Ishikawa (cell line): ENCODE measurements at regions not wholly inside any gene's neighbourhood (a gene's known extent, or its start where the extent isn't known, plus 50 kb on each side); places are given as distances from the start of the nearest gene placed in this dataset.

Source experiments
- CEBPB ChIP-seq: IDR thresholded peaks from 2 replicates; pipeline ENCODE4 v1.6.1; 2012
- CREB1 ChIP-seq: IDR thresholded peaks from 2 replicates; pipeline ENCODE4 v1.6.1; 2012; ENCODE audit warnings: low read depth
- EGR1 ChIP-seq: IDR thresholded peaks from 2 replicates; pipeline ENCODE4 v1.6.1; 2012
- TAF1 ChIP-seq: IDR thresholded peaks from 2 replicates; pipeline ENCODE4 v1.6.1; 2012; ENCODE audit warnings: low read depth, mild to moderate bottlenecking
- TCF12 ChIP-seq: IDR thresholded peaks from 2 replicates; pipeline ENCODE4 v1.6.1; 2012; ENCODE audit warnings: low read depth
- TEAD4 ChIP-seq: IDR thresholded peaks from 2 replicates; pipeline ENCODE4 v1.6.1; 2012
- YY1 ChIP-seq: IDR thresholded peaks from 2 replicates; pipeline ENCODE4 v1.6.1; 2012; ENCODE audit warnings: low read depth
- TF ChIP-seq, protein P1 (sequence below): IDR thresholded peaks from 2 replicates; pipeline ENCODE4 v1.6.1; 2012; ENCODE audit warnings: low read depth, mild to moderate bottlenecking
- TF ChIP-seq, protein P2 (sequence below): IDR thresholded peaks from 2 replicates; pipeline ENCODE4 v1.6.1; 2012

DNA sequence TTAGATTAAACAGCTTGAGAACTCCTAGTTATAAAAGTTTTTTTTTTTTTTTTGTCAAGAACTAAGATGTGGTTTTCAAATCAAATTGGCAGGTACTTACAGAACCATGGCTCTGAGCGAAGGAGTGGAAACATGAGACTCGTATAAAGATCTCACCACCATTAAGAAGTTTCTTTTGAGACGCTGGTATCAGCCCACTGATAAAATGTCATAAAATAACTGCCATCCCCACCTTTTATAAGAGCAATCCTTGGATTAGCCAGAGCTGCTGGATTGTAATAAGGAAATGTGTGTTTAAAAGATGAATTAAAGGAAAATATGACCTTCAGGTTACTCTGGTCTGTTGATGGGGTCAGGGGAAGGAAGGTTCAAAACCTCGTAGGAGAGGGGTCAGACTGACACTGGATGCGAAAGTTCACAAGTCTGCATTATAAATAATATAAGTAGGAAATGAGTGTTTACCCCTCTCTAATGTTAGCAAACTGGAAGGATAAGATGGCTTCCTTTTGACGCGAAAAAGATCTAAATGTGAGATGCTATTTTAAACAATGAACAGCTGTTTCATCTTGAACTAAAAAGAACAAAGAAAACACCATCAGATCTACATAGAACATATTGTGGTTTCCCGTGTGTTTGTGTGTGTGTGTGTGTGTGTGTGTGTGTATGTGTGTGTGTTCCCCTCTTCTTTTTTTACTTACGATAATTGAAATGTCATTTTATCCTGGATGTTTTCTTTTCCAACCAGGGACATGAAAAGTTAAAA lies 386.8 kb upstream of the JAG1 start:
- TF ChIP-seq TEAD4 (no peak), EGR1 (no peak), CEBPB (no peak), TAF1 (no peak), CREB1 (no peak), YY1 (no peak), TCF12 (no peak)
- TF ChIP-seq, protein P1, sequence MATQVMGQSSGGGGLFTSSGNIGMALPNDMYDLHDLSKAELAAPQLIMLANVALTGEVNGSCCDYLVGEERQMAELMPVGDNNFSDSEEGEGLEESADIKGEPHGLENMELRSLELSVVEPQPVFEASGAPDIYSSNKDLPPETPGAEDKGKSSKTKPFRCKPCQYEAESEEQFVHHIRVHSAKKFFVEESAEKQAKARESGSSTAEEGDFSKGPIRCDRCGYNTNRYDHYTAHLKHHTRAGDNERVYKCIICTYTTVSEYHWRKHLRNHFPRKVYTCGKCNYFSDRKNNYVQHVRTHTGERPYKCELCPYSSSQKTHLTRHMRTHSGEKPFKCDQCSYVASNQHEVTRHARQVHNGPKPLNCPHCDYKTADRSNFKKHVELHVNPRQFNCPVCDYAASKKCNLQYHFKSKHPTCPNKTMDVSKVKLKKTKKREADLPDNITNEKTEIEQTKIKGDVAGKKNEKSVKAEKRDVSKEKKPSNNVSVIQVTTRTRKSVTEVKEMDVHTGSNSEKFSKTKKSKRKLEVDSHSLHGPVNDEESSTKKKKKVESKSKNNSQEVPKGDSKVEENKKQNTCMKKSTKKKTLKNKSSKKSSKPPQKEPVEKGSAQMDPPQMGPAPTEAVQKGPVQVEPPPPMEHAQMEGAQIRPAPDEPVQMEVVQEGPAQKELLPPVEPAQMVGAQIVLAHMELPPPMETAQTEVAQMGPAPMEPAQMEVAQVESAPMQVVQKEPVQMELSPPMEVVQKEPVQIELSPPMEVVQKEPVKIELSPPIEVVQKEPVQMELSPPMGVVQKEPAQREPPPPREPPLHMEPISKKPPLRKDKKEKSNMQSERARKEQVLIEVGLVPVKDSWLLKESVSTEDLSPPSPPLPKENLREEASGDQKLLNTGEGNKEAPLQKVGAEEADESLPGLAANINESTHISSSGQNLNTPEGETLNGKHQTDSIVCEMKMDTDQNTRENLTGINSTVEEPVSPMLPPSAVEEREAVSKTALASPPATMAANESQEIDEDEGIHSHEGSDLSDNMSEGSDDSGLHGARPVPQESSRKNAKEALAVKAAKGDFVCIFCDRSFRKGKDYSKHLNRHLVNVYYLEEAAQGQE: no peak
- TF ChIP-seq, protein P2, sequence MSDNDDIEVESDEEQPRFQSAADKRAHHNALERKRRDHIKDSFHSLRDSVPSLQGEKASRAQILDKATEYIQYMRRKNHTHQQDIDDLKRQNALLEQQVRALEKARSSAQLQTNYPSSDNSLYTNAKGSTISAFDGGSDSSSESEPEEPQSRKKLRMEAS: no peak
